H9 (cell line): ENCODE measurements at regions not wholly inside any gene's neighbourhood (a gene's known extent, or its start where the extent isn't known, plus 50 kb on each side); places are given as distances from the start of the nearest gene placed in this dataset.

ENCODE experiments used
- DNase-seq: peaks from one replicate; pipeline ENCODE4 v3.0.0-alpha.2; 2017
- H2AFZ ChIP-seq: one replicate; pipeline ENCODE4 v1.6.1; 2013; ENCODE audit warnings: mild to moderate bottlenecking, low read length, control low read depth, moderate library complexity
- H2AK5ac ChIP-seq: 2 replicates; pipeline ENCODE4 v1.6.1; 2013; ENCODE audit warnings: low read length, control low read depth, mixed read lengths; ENCODE audit not compliant: insufficient read length
- H2BK120ac ChIP-seq: one replicate; pipeline ENCODE4 v1.6.1; 2013; ENCODE audit warnings: low read depth, mild to moderate bottlenecking, low read length, control low read depth, inconsistent platforms; ENCODE audit not compliant: poor library complexity, severe bottlenecking
- H2BK12ac ChIP-seq: 2 replicates; pipeline ENCODE4 v1.6.1; 2013; ENCODE audit warnings: low read length, control low read depth, mixed read lengths, low read depth; ENCODE audit not compliant: insufficient read length
- H2BK15ac ChIP-seq: 2 replicates; pipeline ENCODE4 v1.6.1; 2013; ENCODE audit warnings: low read depth, low read length, control low read depth
- H2BK20ac ChIP-seq: one replicate; pipeline ENCODE4 v1.6.1; 2013; ENCODE audit warnings: low read depth, mild to moderate bottlenecking, low read length, control low read depth, inconsistent platforms; ENCODE audit not compliant: poor library complexity, severe bottlenecking
- H2BK5ac ChIP-seq: 2 replicates; pipeline ENCODE4 v1.6.1; 2013; ENCODE audit warnings: low read length, control low read depth, mixed read lengths; ENCODE audit not compliant: insufficient read length
- H3K14ac ChIP-seq: 2 replicates; pipeline ENCODE4 v1.6.1; 2013; ENCODE audit warnings: low read length, control low read depth; ENCODE audit not compliant: insufficient read depth
- H3K18ac ChIP-seq: 2 replicates; pipeline ENCODE4 v1.6.1; 2013; ENCODE audit warnings: low read depth, mild to moderate bottlenecking, mixed read lengths, low read length, control low read depth; ENCODE audit not compliant: insufficient read length
- H3K23ac ChIP-seq: 2 replicates; pipeline ENCODE4 v1.6.1; 2013; ENCODE audit warnings: low read length, control low read depth, mixed read lengths, low read depth; ENCODE audit not compliant: insufficient read length
- H3K23me2 ChIP-seq: 2 replicates; pipeline ENCODE4 v1.6.1; 2013; ENCODE audit warnings: low read depth, mild to moderate bottlenecking, mixed read lengths, low read length, control low read depth; ENCODE audit not compliant: insufficient read length, poor library complexity, severe bottlenecking
- H3K27ac ChIP-seq: 2 replicates; pipeline ENCODE4 v1.5.1; 2013; ENCODE audit warnings: low read length, control low read depth, mixed read lengths, low read depth; ENCODE audit not compliant: insufficient read length
- H3K27me3 ChIP-seq: 2 replicates; pipeline ENCODE4 v1.6.1; 2013; ENCODE audit warnings: low read length, control low read depth, inconsistent platforms; ENCODE audit not compliant: insufficient read depth
- H3K4ac ChIP-seq: 2 replicates; pipeline ENCODE4 v1.6.1; 2013; ENCODE audit warnings: low read depth, mild to moderate bottlenecking, control low read depth, inconsistent platforms, low read length, moderate library complexity
- H3K4me1 ChIP-seq: 2 replicates; pipeline ENCODE4 v1.6.1; 2013; ENCODE audit warnings: low read length, control low read depth, inconsistent platforms; ENCODE audit not compliant: insufficient read depth
- H3K4me2 ChIP-seq: 2 replicates; pipeline ENCODE4 v1.6.1; 2013; ENCODE audit warnings: low read length, control low read depth, mixed read lengths; ENCODE audit not compliant: insufficient read length, insufficient read depth
- H3K56ac ChIP-seq: 2 replicates; pipeline ENCODE4 v1.6.1; 2013; ENCODE audit warnings: low read depth, mild to moderate bottlenecking, mixed read lengths, low read length, control low read depth; ENCODE audit not compliant: insufficient read length
- H3K79me1 ChIP-seq: 2 replicates; pipeline ENCODE4 v1.6.1; 2013; ENCODE audit warnings: low read depth, mild to moderate bottlenecking, moderate library complexity, low read length, control low read depth, inconsistent platforms; ENCODE audit not compliant: insufficient read depth, poor library complexity, severe bottlenecking
- H3K79me2 ChIP-seq: 2 replicates; pipeline ENCODE4 v1.6.1; 2013; ENCODE audit warnings: low read length, control low read depth, inconsistent platforms; ENCODE audit not compliant: insufficient read depth
- H3K9ac ChIP-seq: 2 replicates; pipeline ENCODE4 v1.6.1; 2013; ENCODE audit warnings: low read length, control low read depth, mixed read lengths; ENCODE audit not compliant: insufficient read length; ENCODE audit errors: extremely low read depth
- H3K9me3 ChIP-seq: one replicate; pipeline ENCODE4 v1.6.1; 2013; ENCODE audit warnings: low read depth, low read length, inconsistent platforms; ENCODE audit not compliant: control insufficient read depth
- H3T11ph ChIP-seq: one replicate; pipeline ENCODE4 v1.6.1; 2013; ENCODE audit warnings: mild to moderate bottlenecking, low read length, control low read depth, inconsistent platforms
- H4K20me1 ChIP-seq: one replicate; pipeline ENCODE4 v1.6.1; 2013; ENCODE audit not compliant: control insufficient read depth, insufficient read length, insufficient read depth
- H4K5ac ChIP-seq: 2 replicates; pipeline ENCODE4 v1.6.1; 2013; ENCODE audit warnings: low read depth, mild to moderate bottlenecking, mixed read lengths, low read length, control low read depth; ENCODE audit not compliant: insufficient read length
- H4K8ac ChIP-seq: replicated peaks from 2 replicates; pipeline ENCODE4 v1.6.1; 2013; ENCODE audit warnings: low read length, control low read depth, mixed read lengths, low read depth; ENCODE audit not compliant: insufficient read length
- H4K91ac ChIP-seq: 2 replicates; pipeline ENCODE4 v1.6.1; 2013; ENCODE audit warnings: low read depth, mild to moderate bottlenecking, moderate library complexity, mixed read lengths, low read length, control low read depth; ENCODE audit not compliant: insufficient read length
- H3K27ac Mint-ChIP-seq, 3 experiments: 2 replicates in 2 of 3; 3 replicates in 1 of 3; pipeline ENCODE4 v1.8.0; 2020 to 2021; ENCODE audit warnings: mixed read lengths in 3 of 3, mild to moderate bottlenecking in 1 of 3, moderate library complexity in 1 of 3
- H3K27me3 Mint-ChIP-seq: 2 replicates; pipeline ENCODE4 v1.8.0; 2021; ENCODE audit warnings: low read depth, mild to moderate bottlenecking, moderate library complexity, mixed read lengths
- H3K36me3 Mint-ChIP-seq, 3 experiments: 2 replicates in 2 of 3; 3 replicates in 1 of 3; pipeline ENCODE4 v1.8.0; 2020 to 2021; ENCODE audit warnings: low read depth in 3 of 3, mixed read lengths in 3 of 3; ENCODE audit not compliant: insufficient read depth in 1 of 3
- H3K4me1 Mint-ChIP-seq, 2 experiments: 2 replicates each; pipeline ENCODE4 v1.8.0; 2020; ENCODE audit warnings: mixed read lengths in 2 of 2
- H3K4me3 Mint-ChIP-seq, 2 experiments: 2 replicates in 1 of 2; 3 replicates in 1 of 2; pipeline ENCODE4 v1.8.0; 2020 to 2021; ENCODE audit warnings: mild to moderate bottlenecking in 2 of 2, mixed read lengths in 2 of 2, moderate library complexity in 1 of 2
- H3K9me3 Mint-ChIP-seq, 2 experiments: 2 replicates in 1 of 2; 3 replicates in 1 of 2; pipeline ENCODE4 v1.8.0; 2020; ENCODE audit warnings: mild to moderate bottlenecking in 2 of 2, mixed read lengths in 2 of 2, moderate library complexity in 1 of 2
- WGBS: extraction: QIAGEN DNeasy Blood & Tissue Kit; methylation state at CpG from one replicate; pipeline ENCODE4 v1.1.7; 2013; ENCODE audit warnings: missing lambda C conversion rate, low lambda C conversion rate, mixed read lengths; ENCODE audit not compliant: insufficient read length; ENCODE audit errors: extremely low coverage; 5-methylcytosine and 5-hydroxymethylcytosine counted together
- TF ChIP-seq, protein P1 (sequence below): fragments of 200-600 bp; sonication (generic); conservative IDR thresholded peaks from 3 replicates; pipeline ENCODE4 v1.8.0; 2021; ENCODE audit warnings: antibody characterized with exemption, mild to moderate bottlenecking

DNA sequence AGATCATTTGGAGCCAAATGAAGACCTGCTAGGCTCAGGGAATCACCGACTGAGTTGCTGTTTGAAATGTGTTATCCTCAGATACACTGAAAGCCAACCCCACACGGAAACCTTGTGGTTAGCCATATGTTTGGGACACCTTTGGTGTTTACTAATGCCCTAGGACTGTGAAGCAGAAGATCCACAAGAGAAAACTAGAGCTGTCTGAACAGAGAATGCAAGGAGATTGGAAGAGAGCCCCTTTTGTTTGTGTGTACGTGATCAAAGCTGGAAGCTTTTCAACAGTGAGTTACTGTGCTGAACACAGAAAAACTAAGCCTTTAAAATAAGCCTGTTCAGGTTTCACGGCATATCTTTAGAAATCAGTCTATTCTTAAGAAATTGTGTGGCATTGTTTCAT, 908.2 kb upstream of the ADGRL2 start:
- Mint-ChIP-seq H3K27me3 (no peaks in the 10 kb centered on the region; the same call in 1 of the 2 replicates), H3K4me3 (no peak overlapping the region), H3K36me3 (no peaks in the 10 kb centered on the region), H3K4me1 (peaks cover 17 to 18% of the 10 kb centered on the region in 2 experiments), H3K9me3 (no peaks in the 10 kb centered on the region), H3K27ac (peak overlapping the region in 2 of 3 experiments; percentile 26 to 66; a peak in 4 of 7 replicates)
- H3K9ac ChIP-seq, result no peak overlapping the region
- no peak overlapping the region for H2BK120ac ChIP-seq
- no peak overlapping the region for H3K4me2 ChIP-seq
- no peak overlapping the region for H3T11ph ChIP-seq
- no peaks in the 10 kb centered on the region for H3K79me1 ChIP-seq
- no peak overlapping the region for H2AK5ac ChIP-seq
- H3K56ac ChIP-seq, result no peak overlapping the region
- H2BK12ac ChIP-seq, result no peak overlapping the region
- no peak overlapping the region for H2BK15ac ChIP-seq
- no peak overlapping the region for H2BK20ac ChIP-seq
- no peaks in the 10 kb centered on the region for H3K23me2 ChIP-seq
- H3K4me1 ChIP-seq, result no peaks in the 10 kb centered on the region
- no peak overlapping the region for H3K27ac ChIP-seq
- no peak overlapping the region for H3K18ac ChIP-seq
- H2BK5ac ChIP-seq, result no peak overlapping the region
- TF ChIP-seq, protein P1, sequence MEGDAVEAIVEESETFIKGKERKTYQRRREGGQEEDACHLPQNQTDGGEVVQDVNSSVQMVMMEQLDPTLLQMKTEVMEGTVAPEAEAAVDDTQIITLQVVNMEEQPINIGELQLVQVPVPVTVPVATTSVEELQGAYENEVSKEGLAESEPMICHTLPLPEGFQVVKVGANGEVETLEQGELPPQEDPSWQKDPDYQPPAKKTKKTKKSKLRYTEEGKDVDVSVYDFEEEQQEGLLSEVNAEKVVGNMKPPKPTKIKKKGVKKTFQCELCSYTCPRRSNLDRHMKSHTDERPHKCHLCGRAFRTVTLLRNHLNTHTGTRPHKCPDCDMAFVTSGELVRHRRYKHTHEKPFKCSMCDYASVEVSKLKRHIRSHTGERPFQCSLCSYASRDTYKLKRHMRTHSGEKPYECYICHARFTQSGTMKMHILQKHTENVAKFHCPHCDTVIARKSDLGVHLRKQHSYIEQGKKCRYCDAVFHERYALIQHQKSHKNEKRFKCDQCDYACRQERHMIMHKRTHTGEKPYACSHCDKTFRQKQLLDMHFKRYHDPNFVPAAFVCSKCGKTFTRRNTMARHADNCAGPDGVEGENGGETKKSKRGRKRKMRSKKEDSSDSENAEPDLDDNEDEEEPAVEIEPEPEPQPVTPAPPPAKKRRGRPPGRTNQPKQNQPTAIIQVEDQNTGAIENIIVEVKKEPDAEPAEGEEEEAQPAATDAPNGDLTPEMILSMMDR, result no peak
- no peak overlapping the region for H2AFZ ChIP-seq
- no peak overlapping the region for H3K4ac ChIP-seq
- no peak overlapping the region for H4K8ac ChIP-seq
- H3K27me3 ChIP-seq, result no peaks in the 10 kb centered on the region
- H4K91ac ChIP-seq, result no peak overlapping the region
- no peak overlapping the region for H4K5ac ChIP-seq
- WGBS, result no CpG with 5 or more reads among the region's 4 CpGs
- DNase-seq, result no peak
- H4K20me1 ChIP-seq, result no peaks in the 10 kb centered on the region
- no peak overlapping the region for H3K14ac ChIP-seq
- no peaks in the 10 kb centered on the region for H3K9me3 ChIP-seq
- no peak overlapping the region for H3K23ac ChIP-seq
- H3K79me2 ChIP-seq, result no peaks in the 10 kb centered on the region
